ENCODE measurements at regions not wholly inside any gene's neighbourhood (a gene's known extent, or its start where the extent isn't known, plus 50 kb on each side); places are given as distances from the start of the nearest gene placed in this dataset.
"Not testable (repeated sequence)": the region's sequence is repeated elsewhere in the genome, so short reads cannot be mapped to it uniquely, and the experiment has no call there.

DNA sequence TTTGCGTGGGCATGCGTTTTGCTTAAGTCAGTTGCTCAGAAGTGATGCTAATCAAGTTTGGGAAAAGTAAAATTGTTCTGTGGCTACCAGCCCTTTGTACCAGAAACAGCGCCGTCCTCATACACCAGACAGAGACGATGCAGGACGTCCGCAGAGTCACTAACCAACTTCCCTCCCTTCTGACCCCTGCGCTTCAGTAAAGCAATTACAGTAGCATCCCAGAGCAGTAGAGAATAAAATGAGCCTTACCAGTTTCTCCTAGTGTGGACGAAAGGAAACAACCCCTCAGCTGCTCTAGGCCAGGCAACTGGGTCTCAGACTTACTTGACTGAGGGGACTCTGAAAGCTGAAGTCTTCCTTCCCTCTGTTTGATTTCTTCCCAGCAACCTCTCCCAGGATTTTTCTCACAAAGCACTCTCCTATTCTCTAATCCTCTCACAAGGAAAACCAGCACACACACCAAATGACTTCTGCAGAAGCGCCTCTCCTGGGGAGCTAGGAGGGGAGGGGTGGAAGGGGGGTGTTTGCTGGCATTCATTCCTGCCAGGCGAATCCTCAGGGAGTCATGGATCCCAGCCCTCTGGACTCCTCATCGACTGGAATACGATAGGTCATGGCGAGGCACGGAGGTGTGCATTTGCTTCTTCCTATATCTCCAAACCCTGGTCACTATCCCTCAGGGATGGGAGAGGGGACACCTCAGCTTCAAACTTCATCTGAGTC, 56.0 kb upstream of the MID1 start:
- no peaks in the 10 kb centered on the region for H3K27me3 ChIP-seq (ENCODE audit: insufficient read depth, low read length)
- H3K27ac ChIP-seq (ENCODE audit: low read depth, low read length, poor library complexity, severe bottlenecking) = no peak overlapping the region
- H3K4me3 ChIP-seq (ENCODE audit: low read depth, low read length, poor library complexity, severe bottlenecking) = no peak overlapping the region
- no peak overlapping the region for H3K4me2 ChIP-seq (ENCODE audit: low read length)
- H3K9me2 ChIP-seq (ENCODE audit: low read depth, low read length) = no peaks in the 10 kb centered on the region
- no peaks in the 10 kb centered on the region for H3K36me3 ChIP-seq (ENCODE audit: insufficient read depth, low read length)
- no peaks in the 10 kb centered on the region for H4K20me1 ChIP-seq (ENCODE audit: insufficient read depth, low read length)
- H2AFZ ChIP-seq (ENCODE audit: low read length) = no peak overlapping the region
- TF ChIP-seq CTCF (IDR thresholded peaks at IDR 0.05; ENCODE audit: low read length) (no peak), EZH2 (IDR thresholded peaks at IDR 0.05; ENCODE audit: borderline replicate concordance, low read length) (no peak)
- H3K9ac ChIP-seq (ENCODE audit: low read length) = no peak overlapping the region
- H3K79me2 ChIP-seq (ENCODE audit: insufficient read depth, low read length) = no peaks in the 10 kb centered on the region
- no peaks in the 10 kb centered on the region for H3K4me1 ChIP-seq (ENCODE audit: insufficient read depth, low read length, severe bottlenecking)
- H3F3A ChIP-seq (ENCODE audit: insufficient read depth, low read length) = no peaks in the 10 kb centered on the region
- no peaks in the 10 kb centered on the region for H3K9me3 ChIP-seq (ENCODE audit: low read length)

- H3K4me1 ChIP-seq (ENCODE audit: insufficient read depth, low read length, severe bottlenecking) = no peaks in the 10 kb centered on the region
- H3K27me3 ChIP-seq (ENCODE audit: insufficient read depth, low read length) = no peaks in the 10 kb centered on the region
- H3K27ac ChIP-seq (ENCODE audit: low read depth, low read length, poor library complexity, severe bottlenecking) = no peak overlapping the region
- no peak for TF ChIP-seq CTCF (IDR thresholded peaks at IDR 0.05; ENCODE audit: low read length)
- no peaks in the 10 kb centered on the region for H3F3A ChIP-seq (ENCODE audit: insufficient read depth, low read length)
- H4K20me1 ChIP-seq (ENCODE audit: insufficient read depth, low read length) = no peaks in the 10 kb centered on the region
- no peaks in the 10 kb centered on the region for H3K9me3 ChIP-seq (ENCODE audit: low read length)
- H3K4me2 ChIP-seq (ENCODE audit: low read length) = no peak overlapping the region
- H3K36me3 ChIP-seq (ENCODE audit: insufficient read depth, low read length) = no peaks in the 10 kb centered on the region
- H3K79me2 ChIP-seq (ENCODE audit: insufficient read depth, low read length) = no peaks in the 10 kb centered on the region
- H3K4me3 ChIP-seq (ENCODE audit: low read depth, low read length, poor library complexity, severe bottlenecking) = no peak overlapping the region
- H3K9ac ChIP-seq (ENCODE audit: low read length) = no peak overlapping the region
- no peaks in the 10 kb centered on the region for H3K9me2 ChIP-seq (ENCODE audit: low read depth, low read length)
- no peak overlapping the region for H2AFZ ChIP-seq (ENCODE audit: low read length)
Measured at GRCh38 chrX:10677490-10677889, 57.1 kb upstream of the MID1 start.

- no peaks in the 10 kb centered on the region for H4K20me1 ChIP-seq (ENCODE audit: insufficient read depth, low read length)
- H3K27me3 ChIP-seq (ENCODE audit: insufficient read depth, low read length) = no peaks in the 10 kb centered on the region
- H2AFZ ChIP-seq (ENCODE audit: low read length) = no peak overlapping the region
- no peaks in the 10 kb centered on the region for H3F3A ChIP-seq (ENCODE audit: insufficient read depth, low read length)
- no peak overlapping the region for H3K27ac ChIP-seq (ENCODE audit: low read depth, low read length, poor library complexity, severe bottlenecking)
- no peaks in the 10 kb centered on the region for H3K4me1 ChIP-seq (ENCODE audit: insufficient read depth, low read length, severe bottlenecking)
- H3K9ac ChIP-seq (ENCODE audit: low read length) = no peak overlapping the region
- H3K9me3 ChIP-seq (ENCODE audit: low read length) = no peaks in the 10 kb centered on the region
- no peak overlapping the region for H3K4me3 ChIP-seq (ENCODE audit: low read depth, low read length, poor library complexity, severe bottlenecking)
- H3K36me3 ChIP-seq (ENCODE audit: insufficient read depth, low read length) = no peaks in the 10 kb centered on the region
- TF ChIP-seq EZH2 (IDR thresholded peaks at IDR 0.05; ENCODE audit: borderline replicate concordance, low read length) = no peak
- H3K79me2 ChIP-seq (ENCODE audit: insufficient read depth, low read length) = no peaks in the 10 kb centered on the region
- H3K4me2 ChIP-seq (ENCODE audit: low read length) = no peak overlapping the region
- no peaks in the 10 kb centered on the region for H3K9me2 ChIP-seq (ENCODE audit: low read depth, low read length)
Measured at GRCh38 chrX:10679387-10679786, 59.0 kb upstream of the MID1 start.

DNA sequence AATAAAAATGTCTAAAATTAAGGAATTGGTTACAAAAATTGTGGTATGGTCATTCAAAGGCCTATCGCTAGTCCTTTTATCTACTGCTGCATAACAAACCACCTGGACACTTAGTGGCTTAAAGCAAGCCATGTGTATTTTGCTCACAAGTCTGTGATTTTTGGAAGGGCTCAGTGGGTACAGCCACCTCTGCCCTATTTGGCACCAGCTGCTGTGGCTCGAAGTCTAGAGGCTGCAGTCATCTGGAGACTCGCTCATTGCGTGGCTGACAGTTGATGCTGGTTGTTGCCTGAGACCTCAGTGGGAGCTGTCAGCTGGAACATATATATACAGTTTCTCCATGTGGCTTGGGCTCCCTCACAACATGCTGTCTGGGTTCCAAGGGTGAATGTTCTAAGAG, 60.8 kb upstream of the MID1 start:
- H3K9ac ChIP-seq (ENCODE audit: low read length) = no peak overlapping the region
- H3K9me3 ChIP-seq (ENCODE audit: low read length) = no peaks in the 10 kb centered on the region
- H3K4me1 ChIP-seq (ENCODE audit: insufficient read depth, low read length, severe bottlenecking) = no peaks in the 10 kb centered on the region
- H4K20me1 ChIP-seq (ENCODE audit: insufficient read depth, low read length) = no peaks in the 10 kb centered on the region
- H3K36me3 ChIP-seq (ENCODE audit: insufficient read depth, low read length) = no peaks in the 10 kb centered on the region
- no peak overlapping the region for H3K4me2 ChIP-seq (ENCODE audit: low read length)
- H3K27ac ChIP-seq (ENCODE audit: low read depth, low read length, poor library complexity, severe bottlenecking) = no peak overlapping the region
- no peaks in the 10 kb centered on the region for H3K79me2 ChIP-seq (ENCODE audit: insufficient read depth, low read length)
- TF ChIP-seq CTCF (IDR thresholded peaks at IDR 0.05; ENCODE audit: low read length) = no peak
- no peak for TF ChIP-seq EZH2 (IDR thresholded peaks at IDR 0.05; ENCODE audit: borderline replicate concordance, low read length)
- no peaks in the 10 kb centered on the region for H3K27me3 ChIP-seq (ENCODE audit: insufficient read depth, low read length)
- no peaks in the 10 kb centered on the region for H3K9me2 ChIP-seq (ENCODE audit: low read depth, low read length)
- no peaks in the 10 kb centered on the region for H3F3A ChIP-seq (ENCODE audit: insufficient read depth, low read length)
- no peak overlapping the region for H2AFZ ChIP-seq (ENCODE audit: low read length)
- no peak overlapping the region for H3K4me3 ChIP-seq (ENCODE audit: low read depth, low read length, poor library complexity, severe bottlenecking)

DNA sequence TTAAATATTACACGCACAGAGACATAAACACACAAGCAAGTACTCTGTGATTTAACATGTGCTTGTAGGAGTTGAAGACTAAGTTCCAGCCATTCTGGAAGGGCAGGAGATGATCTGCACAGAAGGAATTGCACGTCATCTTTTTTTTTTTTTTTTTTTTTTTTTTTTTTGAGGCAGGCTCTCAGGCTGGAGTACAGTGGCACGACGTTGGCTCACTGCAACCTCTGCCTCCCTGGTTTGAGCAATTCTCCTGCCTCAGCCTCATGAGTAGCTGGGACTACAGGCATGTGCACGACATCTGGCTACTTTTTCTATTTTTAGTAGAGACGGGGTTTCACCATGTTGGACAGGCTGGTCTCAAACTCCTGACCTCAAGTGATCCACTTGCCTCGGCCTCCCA, 63.2 kb upstream of the MID1 start:
- not testable (repeated sequence) for H2AFZ ChIP-seq (ENCODE audit: low read length); H3F3A ChIP-seq (ENCODE audit: insufficient read depth, low read length); H3K4me3 ChIP-seq (ENCODE audit: low read depth, low read length, poor library complexity, severe bottlenecking); H3K27me3 ChIP-seq (ENCODE audit: insufficient read depth, low read length); H3K36me3 ChIP-seq (ENCODE audit: insufficient read depth, low read length); H4K20me1 ChIP-seq (ENCODE audit: insufficient read depth, low read length); H3K9ac ChIP-seq (ENCODE audit: low read length); H3K79me2 ChIP-seq (ENCODE audit: insufficient read depth, low read length); H3K4me1 ChIP-seq (ENCODE audit: insufficient read depth, low read length, severe bottlenecking); H3K9me2 ChIP-seq (ENCODE audit: low read depth, low read length); H3K27ac ChIP-seq (ENCODE audit: low read depth, low read length, poor library complexity, severe bottlenecking); H3K9me3 ChIP-seq (ENCODE audit: low read length); H3K4me2 ChIP-seq (ENCODE audit: low read length)
